ENCODE measurements at regions not wholly inside any gene's neighbourhood (a gene's known extent, or its start where the extent isn't known, plus 50 kb on each side); places are given as distances from the start of the nearest gene placed in this dataset.

- TF ChIP-seq, protein P1, sequence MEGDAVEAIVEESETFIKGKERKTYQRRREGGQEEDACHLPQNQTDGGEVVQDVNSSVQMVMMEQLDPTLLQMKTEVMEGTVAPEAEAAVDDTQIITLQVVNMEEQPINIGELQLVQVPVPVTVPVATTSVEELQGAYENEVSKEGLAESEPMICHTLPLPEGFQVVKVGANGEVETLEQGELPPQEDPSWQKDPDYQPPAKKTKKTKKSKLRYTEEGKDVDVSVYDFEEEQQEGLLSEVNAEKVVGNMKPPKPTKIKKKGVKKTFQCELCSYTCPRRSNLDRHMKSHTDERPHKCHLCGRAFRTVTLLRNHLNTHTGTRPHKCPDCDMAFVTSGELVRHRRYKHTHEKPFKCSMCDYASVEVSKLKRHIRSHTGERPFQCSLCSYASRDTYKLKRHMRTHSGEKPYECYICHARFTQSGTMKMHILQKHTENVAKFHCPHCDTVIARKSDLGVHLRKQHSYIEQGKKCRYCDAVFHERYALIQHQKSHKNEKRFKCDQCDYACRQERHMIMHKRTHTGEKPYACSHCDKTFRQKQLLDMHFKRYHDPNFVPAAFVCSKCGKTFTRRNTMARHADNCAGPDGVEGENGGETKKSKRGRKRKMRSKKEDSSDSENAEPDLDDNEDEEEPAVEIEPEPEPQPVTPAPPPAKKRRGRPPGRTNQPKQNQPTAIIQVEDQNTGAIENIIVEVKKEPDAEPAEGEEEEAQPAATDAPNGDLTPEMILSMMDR (IDR thresholded peaks at IDR 0.05): no peak
- no peak for TF ChIP-seq POLR2A (IDR thresholded peaks at IDR 0.05)
Measured at GRCh38 chr5:126368239-126368812, 54.9 kb upstream of the GRAMD2B start.
